GM12891 (cell line): ENCODE measurements at regions not wholly inside any gene's neighbourhood (a gene's known extent, or its start where the extent isn't known, plus 50 kb on each side); places are given as distances from the start of the nearest gene placed in this dataset.

Experiments
- PAX5 ChIP-seq: IDR thresholded peaks from 2 replicates; pipeline ENCODE4 v1.6.1; 2011; ENCODE audit warnings: low read length, moderate library complexity, mild to moderate bottlenecking; ENCODE audit not compliant: insufficient read depth, severe bottlenecking
- POLR2A ChIP-seq: IDR thresholded peaks from 2 replicates; pipeline ENCODE4 v1.6.1; 2011; ENCODE audit warnings: low read depth, low read length, control low read depth
- POLR2AphosphoS5 ChIP-seq: IDR thresholded peaks from 2 replicates; pipeline ENCODE4 v1.6.1; 2011; ENCODE audit warnings: low read depth, low read length, control low read depth
- TAF1 ChIP-seq: IDR thresholded peaks from 2 replicates; pipeline ENCODE4 v1.6.1; 2011; ENCODE audit warnings: low read depth, low read length, control low read depth

GRCh38 chr3:95810462-95810861 lies 1003.9 kb upstream of the EPHA6 start:
- TF ChIP-seq POLR2A, result no peak
- TF ChIP-seq TAF1, result no peak
- no peak for TF ChIP-seq POLR2AphosphoS5
- TF ChIP-seq PAX5, result no peak
